IMR-90 (cell line): ENCODE measurements at regions not wholly inside any gene's neighbourhood (a gene's known extent, or its start where the extent isn't known, plus 50 kb on each side); places are given as distances from the start of the nearest gene placed in this dataset.

Experiments
- ATAC-seq: fragments of 200-7000 bp; cut with Tn5 transposase; 2 replicates; pipeline ENCODE4 v1.9.1; 2020; ENCODE audit warnings: low read depth, mild to moderate bottlenecking, moderate library complexity
- BruUV-seq: library from RNA; stranded (reverse); fragments of 400-500 nt; replicated peaks from 2 replicates; lab custom pipeline; 2021; lab: Mats Ljungman, UMichigan
- CTCF ChIA-PET: fragments of 300-600 bp; formaldehyde crosslinking; extraction: SDS; loops from one replicate; lab custom pipeline; 2021; ENCODE audit warnings: antibody characterized with exemption; lab: Yijun Ruan, JAX
- POLR2A ChIA-PET: fragments of 300-600 bp; sonication (Branson Sonifier 250); formaldehyde crosslinking; loops from one replicate; lab custom pipeline; 2022; ENCODE audit warnings: antibody characterized with exemption; ENCODE audit not compliant: unreplicated experiment; lab: Charles Lee
- DNase-seq: peaks from one replicate; pipeline ENCODE4 v3.0.0; 2013
- H2AFZ ChIP-seq: replicated peaks from 2 replicates; pipeline ENCODE3; 2013; ENCODE audit warnings: low read length, mild to moderate bottlenecking; ENCODE audit not compliant: poor library complexity
- H2AK5ac ChIP-seq: 2 replicates; pipeline ENCODE4 v1.6.1; 2013; ENCODE audit warnings: low read depth, low read length, inconsistent platforms
- H2AK9ac ChIP-seq: replicated peaks from 2 replicates; pipeline ENCODE3; 2013; ENCODE audit warnings: mild to moderate bottlenecking, low read depth, low read length, moderate library complexity; ENCODE audit not compliant: poor library complexity
- H2BK120ac ChIP-seq: 2 replicates; pipeline ENCODE4 v1.6.1; 2013; ENCODE audit warnings: low read depth, low read length, inconsistent platforms
- H2BK15ac ChIP-seq: 3 replicates; pipeline ENCODE4 v1.6.1; 2013; ENCODE audit warnings: low read depth, low read length, inconsistent platforms
- H2BK20ac ChIP-seq: 2 replicates; pipeline ENCODE4 v1.6.1; 2013; ENCODE audit warnings: low read depth, mild to moderate bottlenecking, inconsistent platforms, low read length, moderate library complexity
- H2BK5ac ChIP-seq: 2 replicates; pipeline ENCODE4 v1.6.1; 2013; ENCODE audit warnings: mild to moderate bottlenecking, low read depth, low read length, inconsistent platforms; ENCODE audit not compliant: poor library complexity, severe bottlenecking
- H3K14ac ChIP-seq: replicated peaks from 2 replicates; pipeline ENCODE4 v1.6.1; 2013; ENCODE audit warnings: low read depth, low read length, inconsistent platforms
- H3K18ac ChIP-seq: 2 replicates; pipeline ENCODE4 v1.6.1; 2013; ENCODE audit warnings: low read depth, low read length, control low read depth
- H3K23ac ChIP-seq: 2 replicates; pipeline ENCODE4 v1.6.1; 2013; ENCODE audit warnings: low read depth, low read length, inconsistent platforms
- H3K27ac ChIP-seq: 2 replicates; pipeline ENCODE4 v1.5.1; 2013; ENCODE audit warnings: mild to moderate bottlenecking, control low read depth, low read length; ENCODE audit not compliant: insufficient read depth
- H3K27me3 ChIP-seq: 2 replicates; pipeline ENCODE4 v1.6.1; 2013; ENCODE audit warnings: low read length; ENCODE audit not compliant: control insufficient read depth, insufficient read depth
- H3K36me3 ChIP-seq: 2 replicates; pipeline ENCODE4 v1.6.1; 2013; ENCODE audit warnings: low read length, mixed read lengths; ENCODE audit not compliant: control insufficient read depth, insufficient read depth
- H3K4ac ChIP-seq: 2 replicates; pipeline ENCODE4 v1.6.1; 2013; ENCODE audit warnings: low read depth, low read length, inconsistent platforms
- H3K4me1 ChIP-seq: 2 replicates; pipeline ENCODE4 v1.6.1; 2013; ENCODE audit warnings: low read length, mixed read lengths; ENCODE audit not compliant: control insufficient read depth, insufficient read depth
- H3K4me2 ChIP-seq: 2 replicates; pipeline ENCODE4 v1.6.1; 2013; ENCODE audit warnings: low read depth, mild to moderate bottlenecking, control low read depth, low read length, moderate library complexity
- H3K4me3 ChIP-seq: 2 replicates; pipeline ENCODE4 v1.5.1; 2013; ENCODE audit warnings: low read depth, mild to moderate bottlenecking, control low read depth, low read length, moderate library complexity; ENCODE audit not compliant: insufficient read depth
- H3K56ac ChIP-seq: 2 replicates; pipeline ENCODE4 v1.6.1; 2013; ENCODE audit warnings: low read length, inconsistent platforms; ENCODE audit not compliant: insufficient read depth; ENCODE audit errors: extremely low read depth
- H3K79me1 ChIP-seq, 2 experiments: 2 replicates each; pipeline ENCODE4 v1.6.1; 2013; ENCODE audit warnings: low read length in 2 of 2, inconsistent platforms in 1 of 2, low read depth in 1 of 2
- H3K9ac ChIP-seq: 2 replicates; pipeline ENCODE4 v1.6.1; 2013; ENCODE audit warnings: low read depth, low read length, control low read depth
- H3K9me1 ChIP-seq: 2 replicates; pipeline ENCODE4 v1.6.1; 2013; ENCODE audit warnings: low read length, inconsistent platforms; ENCODE audit not compliant: insufficient read depth
- H3K9me3 ChIP-seq: 2 replicates; pipeline ENCODE4 v1.6.1; 2013; ENCODE audit warnings: low read length; ENCODE audit not compliant: control insufficient read depth, insufficient read depth
- H4K20me1 ChIP-seq: 2 replicates; pipeline ENCODE4 v1.6.1; 2013; ENCODE audit warnings: low read length, inconsistent platforms; ENCODE audit not compliant: insufficient read depth
- H4K5ac ChIP-seq: 2 replicates; pipeline ENCODE4 v1.6.1; 2013; ENCODE audit warnings: mild to moderate bottlenecking, low read depth, low read length, control low read depth
- H4K8ac ChIP-seq, 2 experiments: 2 replicates each; pipeline ENCODE4 v1.6.1; 2013; ENCODE audit warnings: low read depth in 2 of 2, low read length in 2 of 2, control low read depth in 1 of 2, inconsistent platforms in 1 of 2
- H4K91ac ChIP-seq: 2 replicates; pipeline ENCODE4 v1.6.1; 2013; ENCODE audit warnings: low read depth, low read length, inconsistent platforms; ENCODE audit not compliant: insufficient read depth
- BHLHE40 ChIP-seq: fragments of 150-350 bp; IDR thresholded peaks from 2 replicates; pipeline ENCODE4 v1.6.1; 2016; ENCODE audit warnings: mild to moderate bottlenecking, low read depth, low read length
- CEBPB ChIP-seq: IDR thresholded peaks from 2 replicates; pipeline ENCODE4 v1.6.1; 2012; ENCODE audit warnings: low read depth, low read length, improper control_type of control experiment
- CHD1 ChIP-seq: IDR thresholded peaks from 2 replicates; pipeline ENCODE4 v1.6.1; 2012; ENCODE audit warnings: low read depth, low read length, improper control_type of control experiment
- ELK1 ChIP-seq: fragments of 150-350 bp; IDR thresholded peaks from 2 replicates; pipeline ENCODE4 v1.6.1; 2016; ENCODE audit warnings: low read depth, mild to moderate bottlenecking, low read length, moderate library complexity, borderline replicate concordance
- FOS ChIP-seq: fragments of 150-350 bp; IDR thresholded peaks from 2 replicates; pipeline ENCODE4 v1.6.1; 2016; ENCODE audit warnings: low read depth, low read length
- MAFK ChIP-seq: IDR thresholded peaks from 2 replicates; pipeline ENCODE4 v1.6.1; 2012; ENCODE audit warnings: low read depth, low read length, improper control_type of control experiment
- MAZ ChIP-seq: IDR thresholded peaks from 2 replicates; pipeline ENCODE4 v1.6.1; 2012; ENCODE audit warnings: low read depth, mild to moderate bottlenecking, low read length, improper control_type of control experiment, moderate library complexity, borderline replicate concordance
- MXI1 ChIP-seq: IDR thresholded peaks from 2 replicates; pipeline ENCODE4 v1.6.1; 2012; ENCODE audit warnings: low read depth, mild to moderate bottlenecking, low read length, moderate library complexity, borderline replicate concordance
- NFE2L2 ChIP-seq: fragments of 150-350 bp; IDR thresholded peaks from 2 replicates; pipeline ENCODE4 v1.6.1; 2016; ENCODE audit warnings: low read depth, mild to moderate bottlenecking, low read length
- POLR2A ChIP-seq: IDR thresholded peaks from 2 replicates; pipeline ENCODE4 v1.6.1; 2012; ENCODE audit warnings: mild to moderate bottlenecking, low read depth, low read length
- RAD21 ChIP-seq: IDR thresholded peaks from 2 replicates; pipeline ENCODE4 v1.6.1; 2012; ENCODE audit warnings: low read length, improper control_type of control experiment
- RCOR1 ChIP-seq: IDR thresholded peaks from 2 replicates; pipeline ENCODE4 v1.6.1; 2012; ENCODE audit warnings: mild to moderate bottlenecking, low read length, improper control_type of control experiment; ENCODE audit not compliant: insufficient replicate concordance
- RFX5 ChIP-seq: IDR thresholded peaks from 2 replicates; pipeline ENCODE4 v1.8.0; 2012; ENCODE audit warnings: low read depth, mild to moderate bottlenecking, low read length, moderate library complexity
- SMC3 ChIP-seq: fragments of 150-350 bp; IDR thresholded peaks from 2 replicates; pipeline ENCODE4 v1.6.1; 2016; ENCODE audit warnings: low read depth, mild to moderate bottlenecking, antibody characterized with exemption, low read length, moderate library complexity
- WGBS, 2 experiments: methylation state at CpG; one replicate each; pipeline versions ENCODE4 v1.1.5 to v1.1.7; 2013; ENCODE audit warnings: missing lambda C conversion rate in 2 of 2; ENCODE audit not compliant: insufficient read length in 1 of 2; ENCODE audit errors: extremely low coverage in 2 of 2; 5-methylcytosine and 5-hydroxymethylcytosine counted together
- dilution Hi-C: fragments of 300-500 bp; cut with HindIII; formaldehyde crosslinking; loops from one replicate; pipeline ENCODE4 v1.14.3; 2018; ENCODE audit warnings: low sequenced_read_pairs; ENCODE audit not compliant: unreplicated experiment
- in situ Hi-C: fragments of 300-500 bp; cut with MboI; formaldehyde crosslinking; loops from 3 replicates; pipeline ENCODE4 v1.14.3; 2019; ENCODE audit warnings: low sequenced_read_pairs, inconsistent platforms, mixed read lengths
- intact Hi-C: fragments of 100-400 bp; cut with micrococcal nuclease; formaldehyde crosslinking; loops from 2 replicates; pipeline ENCODE4 v1.10.0; 2022
- TF ChIP-seq, protein P1 (sequence below): conservative IDR thresholded peaks from 2 replicates; pipeline ENCODE4 v1.5.1; 2012; ENCODE audit warnings: mild to moderate bottlenecking, low read depth, low read length, improper control_type of control experiment
- TF ChIP-seq, protein P2 (sequence below): fragments of 150-350 bp; IDR thresholded peaks from 2 replicates; pipeline ENCODE4 v1.6.1; 2017; ENCODE audit warnings: mild to moderate bottlenecking, antibody characterized with exemption, low read length, low read depth

DNA sequence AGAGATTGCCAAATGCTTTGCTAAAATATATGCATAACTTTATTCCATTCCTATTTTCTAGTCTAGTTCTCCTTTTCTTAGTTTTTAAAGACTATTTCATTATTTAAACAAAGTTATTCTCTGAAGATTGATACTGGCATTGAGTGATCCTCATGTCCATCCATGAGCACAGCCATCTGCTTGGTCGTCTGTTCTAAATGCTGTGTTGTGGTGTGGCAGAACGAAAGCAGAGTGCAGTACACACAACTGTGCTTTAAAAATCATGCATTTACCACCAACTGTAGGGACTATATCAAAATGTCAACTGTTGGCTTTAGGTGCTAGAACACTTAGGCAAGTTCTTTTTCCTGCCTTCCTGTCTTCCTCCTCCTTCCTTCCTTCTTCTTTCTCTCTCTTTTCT lies 226.6 kb downstream of the ACKR3 start:
- dilution Hi-C loops: no loop called here
- H3K36me3 ChIP-seq: no peaks in the 10 kb centered on the region
- H3K9me1 ChIP-seq: no peaks in the 10 kb centered on the region
- no peak overlapping the region for H3K14ac ChIP-seq
- H2BK120ac ChIP-seq: no peak overlapping the region
- no peaks in the 10 kb centered on the region; the same call in 1 of the 2 replicates for H3K9me3 ChIP-seq
- in situ Hi-C loops: no loop called here
- no peaks in the 10 kb centered on the region for H3K4me1 ChIP-seq
- no peak overlapping the region for H2BK5ac ChIP-seq
- no peak for ATAC-seq
- H3K9ac ChIP-seq: no peak overlapping the region
- DNase-seq: no peak
- no peaks in the 10 kb centered on the region for H3K79me1 ChIP-seq
- H2BK20ac ChIP-seq: no peak overlapping the region
- peaks cover 2% of the 10 kb centered on the region for H3K27me3 ChIP-seq
- H3K4me2 ChIP-seq: no peak overlapping the region
- H3K56ac ChIP-seq: no peak overlapping the region
- H2AK9ac ChIP-seq: no peak overlapping the region
- intact Hi-C loops: no loop called here
- no peaks in the 10 kb centered on the region for H4K20me1 ChIP-seq
- no peak overlapping the region for H4K91ac ChIP-seq
- H3K23ac ChIP-seq: no peak overlapping the region
- no peak overlapping the region for H3K27ac ChIP-seq
- H2AK5ac ChIP-seq: no peak overlapping the region
- no peak overlapping the region for H2BK15ac ChIP-seq
- TF ChIP-seq ELK1 (no peak), RCOR1 (no peak), RAD21 (no peak), RFX5 (no peak), SMC3 (no peak), POLR2A (no peak), FOS (no peak), MXI1 (no peak), MAFK (no peak), MAZ (no peak), NFE2L2 (no peak), CHD1 (no peak), BHLHE40 (no peak), CEBPB (no peak)
- TF ChIP-seq, protein P1, sequence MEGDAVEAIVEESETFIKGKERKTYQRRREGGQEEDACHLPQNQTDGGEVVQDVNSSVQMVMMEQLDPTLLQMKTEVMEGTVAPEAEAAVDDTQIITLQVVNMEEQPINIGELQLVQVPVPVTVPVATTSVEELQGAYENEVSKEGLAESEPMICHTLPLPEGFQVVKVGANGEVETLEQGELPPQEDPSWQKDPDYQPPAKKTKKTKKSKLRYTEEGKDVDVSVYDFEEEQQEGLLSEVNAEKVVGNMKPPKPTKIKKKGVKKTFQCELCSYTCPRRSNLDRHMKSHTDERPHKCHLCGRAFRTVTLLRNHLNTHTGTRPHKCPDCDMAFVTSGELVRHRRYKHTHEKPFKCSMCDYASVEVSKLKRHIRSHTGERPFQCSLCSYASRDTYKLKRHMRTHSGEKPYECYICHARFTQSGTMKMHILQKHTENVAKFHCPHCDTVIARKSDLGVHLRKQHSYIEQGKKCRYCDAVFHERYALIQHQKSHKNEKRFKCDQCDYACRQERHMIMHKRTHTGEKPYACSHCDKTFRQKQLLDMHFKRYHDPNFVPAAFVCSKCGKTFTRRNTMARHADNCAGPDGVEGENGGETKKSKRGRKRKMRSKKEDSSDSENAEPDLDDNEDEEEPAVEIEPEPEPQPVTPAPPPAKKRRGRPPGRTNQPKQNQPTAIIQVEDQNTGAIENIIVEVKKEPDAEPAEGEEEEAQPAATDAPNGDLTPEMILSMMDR: no peak
- TF ChIP-seq, protein P2, sequence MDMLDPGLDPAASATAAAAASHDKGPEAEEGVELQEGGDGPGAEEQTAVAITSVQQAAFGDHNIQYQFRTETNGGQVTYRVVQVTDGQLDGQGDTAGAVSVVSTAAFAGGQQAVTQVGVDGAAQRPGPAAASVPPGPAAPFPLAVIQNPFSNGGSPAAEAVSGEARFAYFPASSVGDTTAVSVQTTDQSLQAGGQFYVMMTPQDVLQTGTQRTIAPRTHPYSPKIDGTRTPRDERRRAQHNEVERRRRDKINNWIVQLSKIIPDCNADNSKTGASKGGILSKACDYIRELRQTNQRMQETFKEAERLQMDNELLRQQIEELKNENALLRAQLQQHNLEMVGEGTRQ: no peak
- no peak overlapping the region for H3K4ac ChIP-seq
- H4K5ac ChIP-seq: no peak overlapping the region
- no peak overlapping the region for H4K8ac ChIP-seq
- ChIA-PET POLR2A (no interaction called here), CTCF (no interaction called here)
- BruUV-seq: no TSS peak
- H3K4me3 ChIP-seq: no peak overlapping the region
- no peak overlapping the region for H2AFZ ChIP-seq
- H3K18ac ChIP-seq: no peak overlapping the region
- WGBS, 2 experiments: no CpG with 5 or more reads among the region's 2 CpGs
